ENCODE measurements at regions not wholly inside any gene's neighbourhood (a gene's known extent, or its start where the extent isn't known, plus 50 kb on each side); places are given as distances from the start of the nearest gene placed in this dataset.

DNA sequence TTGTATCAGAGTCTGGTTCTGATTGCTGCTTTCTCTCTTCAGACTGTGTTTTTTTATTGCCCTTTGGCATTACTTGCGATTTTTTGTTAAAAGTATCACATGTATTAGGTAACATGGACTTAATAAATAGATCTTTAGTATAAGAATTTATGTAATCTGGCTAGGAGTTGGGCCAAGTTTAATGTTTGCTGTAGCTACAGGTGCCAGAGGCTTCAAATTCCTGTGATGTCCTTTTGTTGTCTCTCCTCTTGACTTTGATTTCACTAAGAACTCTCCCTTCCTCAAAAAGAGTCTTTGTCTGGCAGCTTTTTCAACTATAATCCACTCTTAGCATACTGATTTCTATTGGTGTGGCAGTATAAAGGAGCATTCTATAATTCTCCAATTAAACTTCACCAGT is 313.1 kb downstream of the DTWD2 start:
- DNase-seq (ENCODE audit: low read depth, low spot score) (no peak), FAIRE-seq (no peak)
- TF ChIP-seq, protein P1, sequence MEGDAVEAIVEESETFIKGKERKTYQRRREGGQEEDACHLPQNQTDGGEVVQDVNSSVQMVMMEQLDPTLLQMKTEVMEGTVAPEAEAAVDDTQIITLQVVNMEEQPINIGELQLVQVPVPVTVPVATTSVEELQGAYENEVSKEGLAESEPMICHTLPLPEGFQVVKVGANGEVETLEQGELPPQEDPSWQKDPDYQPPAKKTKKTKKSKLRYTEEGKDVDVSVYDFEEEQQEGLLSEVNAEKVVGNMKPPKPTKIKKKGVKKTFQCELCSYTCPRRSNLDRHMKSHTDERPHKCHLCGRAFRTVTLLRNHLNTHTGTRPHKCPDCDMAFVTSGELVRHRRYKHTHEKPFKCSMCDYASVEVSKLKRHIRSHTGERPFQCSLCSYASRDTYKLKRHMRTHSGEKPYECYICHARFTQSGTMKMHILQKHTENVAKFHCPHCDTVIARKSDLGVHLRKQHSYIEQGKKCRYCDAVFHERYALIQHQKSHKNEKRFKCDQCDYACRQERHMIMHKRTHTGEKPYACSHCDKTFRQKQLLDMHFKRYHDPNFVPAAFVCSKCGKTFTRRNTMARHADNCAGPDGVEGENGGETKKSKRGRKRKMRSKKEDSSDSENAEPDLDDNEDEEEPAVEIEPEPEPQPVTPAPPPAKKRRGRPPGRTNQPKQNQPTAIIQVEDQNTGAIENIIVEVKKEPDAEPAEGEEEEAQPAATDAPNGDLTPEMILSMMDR (IDR thresholded peaks at IDR 0.05; ENCODE audit: extremely low read depth in 1 of 2, insufficient read depth in 1 of 2, low read depth in 1 of 2, low read length in 2 of 2), result no peak
- TF ChIP-seq, protein P2, sequence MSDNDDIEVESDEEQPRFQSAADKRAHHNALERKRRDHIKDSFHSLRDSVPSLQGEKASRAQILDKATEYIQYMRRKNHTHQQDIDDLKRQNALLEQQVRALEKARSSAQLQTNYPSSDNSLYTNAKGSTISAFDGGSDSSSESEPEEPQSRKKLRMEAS (IDR thresholded peaks at IDR 0.05; ENCODE audit: insufficient read depth, insufficient read length), result no peak
- TF ChIP-seq GATA2 (IDR thresholded peaks at IDR 0.05; ENCODE audit: insufficient read depth, insufficient read length, low read depth, low read length) (no peak), MYC (IDR thresholded peaks at IDR 0.05; ENCODE audit: low read depth, low read length) (no peak), JUN (IDR thresholded peaks at IDR 0.05; ENCODE audit: borderline replicate concordance, insufficient read depth, insufficient read length, low read depth) (no peak), EZH2 (IDR thresholded peaks at IDR 0.05; ENCODE audit: borderline replicate concordance, low read depth, low read length, severe bottlenecking) (no peak), FOS (IDR thresholded peaks at IDR 0.05; ENCODE audit: borderline replicate concordance, insufficient read depth, low read length) (no peak), POLR2A (IDR thresholded peaks at IDR 0.05; ENCODE audit: low read depth, low read length) (no peak), POLR2AphosphoS5 (IDR thresholded peaks at IDR 0.05; ENCODE audit: insufficient read depth, low read depth, low read length) (no peak)
- H3K9ac ChIP-seq (replicated peaks; ENCODE audit: extremely low read depth, insufficient read depth, low read length), result no peak overlapping the region
- H3K4me3 ChIP-seq (replicated peaks in 1 of 3; ENCODE audit: insufficient read depth in 1 of 3, low read depth in 1 of 3, low read length in 3 of 3), result no peak overlapping the region
- H3K4me1 ChIP-seq (ENCODE audit: control insufficient read depth, extremely low read depth, insufficient read depth, low read length), result no peaks in the 10 kb centered on the region
- H3K4me2 ChIP-seq (ENCODE audit: insufficient read depth, low read length), result no peak overlapping the region
- H3K9me3 ChIP-seq (replicated peaks; ENCODE audit: control insufficient read depth, insufficient read depth, low read length), result peaks cover 7% of the 10 kb centered on the region
- H3K27me3 ChIP-seq (ENCODE audit: control insufficient read depth in 2 of 2, insufficient read depth in 2 of 2, low read length in 2 of 2), result no peaks in the 10 kb centered on the region
- no peaks in the 10 kb centered on the region for H4K20me1 ChIP-seq (replicated peaks; ENCODE audit: control insufficient read depth, extremely low read depth, insufficient read depth, low read length)
- POLR2A ChIA-PET, result no interaction called here
- H3K9me1 ChIP-seq (replicated peaks; ENCODE audit: control insufficient read depth, extremely low read depth, insufficient read depth, low read length), result no peaks in the 10 kb centered on the region
- no peak overlapping the region for H2AFZ ChIP-seq (ENCODE audit: low read depth, low read length)
- CTCF ChIA-PET, result no interaction called here
- no peaks in the 10 kb centered on the region for H3K79me2 ChIP-seq (ENCODE audit: control insufficient read depth, insufficient read depth, low read length)
- no TSS peak for BruUV-seq (replicated peaks)
- no peak overlapping the region for H3K27ac ChIP-seq (ENCODE audit: insufficient read depth, low read depth, low read length)
- dilution Hi-C loops (cut with MboI; ENCODE audit: extremely low pct_ligation_motif_present, low sequenced_read_pairs) (no loop called here), intact Hi-C loops (cut with micrococcal nuclease) (no loop called here)
- H3K36me3 ChIP-seq (ENCODE audit: control insufficient read depth in 2 of 2, extremely low read depth in 1 of 2, insufficient read depth in 2 of 2, low read length in 2 of 2), result no peaks in the 10 kb centered on the region
